SK-N-SH (cell line): ENCODE measurements at regions not wholly inside any gene's neighbourhood (a gene's known extent, or its start where the extent isn't known, plus 50 kb on each side); places are given as distances from the start of the nearest gene placed in this dataset.

ENCODE experiments used
- CTCF ChIA-PET: fragments of 300-600, 350-600 bp; formaldehyde crosslinking; extraction: SDS; loops from one replicate; lab custom pipeline; 2021; lab: Yijun Ruan, JAX
- POLR2A ChIA-PET: fragments of 350-600 bp; sonication (Branson Sonifier 250); formaldehyde crosslinking; extraction: SDS; loops from one replicate; lab custom pipeline; 2020; ENCODE audit warnings: antibody characterized with exemption, inconsistent platforms; lab: Yijun Ruan, JAX
- DNase-seq: peaks from one replicate; pipeline ENCODE4 v3.0.0; 2012
- H2AFZ ChIP-seq: fragments of 200-600 bp; sonication (generic); 2 replicates; pipeline ENCODE4 v1.8.1; 2016; ENCODE audit warnings: antibody characterized with exemption, mild to moderate bottlenecking, low read depth
- H3F3A ChIP-seq: fragments of 200-600 bp; sonication (generic); replicated peaks from 2 replicates; pipeline ENCODE3; 2016; ENCODE audit warnings: antibody characterized with exemption, mild to moderate bottlenecking; ENCODE audit not compliant: insufficient read depth
- H3K27ac ChIP-seq, 2 experiments: fragments of 200-500 bp in 1 of 2; fragments of 200-600 bp in 1 of 2; sonication (Bioruptor generic) in 1 of 2; sonication (generic), shearing (Covaris generic) in 1 of 2; 2 replicates each; pipeline versions ENCODE4 v1.5.1 to v1.6.1; 2014 to 2016; ENCODE audit warnings: low read depth in 2 of 2, inconsistent platforms in 1 of 2, low read length in 1 of 2, mild to moderate bottlenecking in 1 of 2, mixed read lengths in 1 of 2
- H3K27me3 ChIP-seq: fragments of 200-600 bp; sonication (generic), shearing (Covaris generic); 2 replicates; pipeline ENCODE4 v1.6.1; 2016; ENCODE audit warnings: mixed run types; ENCODE audit not compliant: insufficient read depth
- H3K36me3 ChIP-seq, 2 experiments: fragments of 200-500 bp in 1 of 2; fragments of 200-600 bp in 1 of 2; sonication (Bioruptor generic) in 1 of 2; sonication (generic) in 1 of 2; replicated peaks in 1 of 2; 2 replicates each; pipeline versions ENCODE3 to v1.5.1; 2014 to 2016; ENCODE audit warnings: low read length in 1 of 2, mild to moderate bottlenecking in 1 of 2; ENCODE audit not compliant: insufficient read depth in 2 of 2, control insufficient read depth in 1 of 2
- H3K4me1 ChIP-seq, 2 experiments: fragments of 200-500 bp in 1 of 2; fragments of 200-600 bp in 1 of 2; sonication (Bioruptor generic) in 1 of 2; sonication (generic), shearing (Covaris generic) in 1 of 2; 2 replicates each; pipeline versions ENCODE4 v1.5.1 to v1.6.1; 2014 to 2016; ENCODE audit warnings: low read depth in 1 of 2, low read length in 1 of 2, mixed run types in 1 of 2; ENCODE audit not compliant: insufficient read depth in 2 of 2, control insufficient read depth in 1 of 2
- H3K4me2 ChIP-seq: fragments of 200-600 bp; sonication (generic), shearing (Covaris generic); 2 replicates; pipeline ENCODE4 v1.6.1; 2017; ENCODE audit warnings: mixed run types
- H3K4me3 ChIP-seq, 2 experiments: fragments of 200-500 bp in 1 of 2; fragments of 200-600 bp in 1 of 2; sonication (Bioruptor generic) in 1 of 2; sonication (generic), shearing (Covaris generic) in 1 of 2; 2 replicates each; pipeline versions ENCODE4 v1.5.1 to v1.8.1; 2014 to 2016; ENCODE audit warnings: low read depth in 2 of 2, inconsistent platforms in 1 of 2, low read length in 1 of 2, mild to moderate bottlenecking in 1 of 2, mixed read lengths in 1 of 2, moderate library complexity in 1 of 2
- H3K79me2 ChIP-seq: fragments of 200-600 bp; sonication (generic); 2 replicates; pipeline ENCODE4 v1.8.1; 2017; ENCODE audit warnings: mild to moderate bottlenecking; ENCODE audit not compliant: insufficient read depth
- H3K9ac ChIP-seq: fragments of 200-600 bp; sonication (generic); 2 replicates; pipeline ENCODE4 v1.6.1; 2017; ENCODE audit warnings: mixed run types
- H3K9me2 ChIP-seq: fragments of 200-600 bp; sonication (generic); 2 replicates; pipeline ENCODE4 v1.6.1; 2017; ENCODE audit warnings: mixed run types
- H3K9me3 ChIP-seq: fragments of 200-600 bp; sonication (generic); 2 replicates; pipeline ENCODE4 v1.6.1; 2017; ENCODE audit warnings: mixed run types, mild to moderate bottlenecking, moderate library complexity
- H4K20me1 ChIP-seq: fragments of 200-600 bp; sonication (generic); 2 replicates; pipeline ENCODE4 v1.6.1; 2017; ENCODE audit warnings: mild to moderate bottlenecking, mixed run types; ENCODE audit not compliant: insufficient read depth
- FOXJ3 ChIP-seq: sonication (generic); formaldehyde crosslinking; IDR thresholded peaks from 2 replicates; pipeline ENCODE4 v1.5.1; 2020; ENCODE audit warnings: mild to moderate bottlenecking, missing genetic modification reagents
- GATA2 ChIP-seq: sonication (generic); formaldehyde crosslinking; IDR thresholded peaks from 2 replicates; pipeline ENCODE4 v1.5.0; 2020; ENCODE audit warnings: mild to moderate bottlenecking, missing genetic modification reagents
- JUND ChIP-seq: IDR thresholded peaks from 2 replicates; pipeline ENCODE4 v1.4.0; 2012
- MEF2A ChIP-seq: IDR thresholded peaks from 2 replicates; pipeline ENCODE4 v1.4.0; 2012; ENCODE audit warnings: low read depth, borderline replicate concordance
- MXI1 ChIP-seq: IDR thresholded peaks from 2 replicates; pipeline ENCODE4 v1.6.1; 2012; ENCODE audit warnings: mild to moderate bottlenecking, low read depth, low read length, improper control_type of control experiment
- NFIC ChIP-seq: IDR thresholded peaks from 2 replicates; pipeline ENCODE4 v1.4.0; 2012; ENCODE audit warnings: borderline replicate concordance
- NRF1 ChIP-seq: IDR thresholded peaks from 2 replicates; pipeline ENCODE4 v1.6.1; 2012; ENCODE audit warnings: low read depth, mild to moderate bottlenecking, low read length
- RAD21 ChIP-seq: IDR thresholded peaks from 2 replicates; pipeline ENCODE4 v1.6.1; 2012; ENCODE audit warnings: mild to moderate bottlenecking, low read length
- RCOR1 ChIP-seq: fragments of 150-350 bp; IDR thresholded peaks from 2 replicates; pipeline ENCODE4 v1.6.1; 2017; ENCODE audit warnings: antibody characterized with exemption, low read length
- REST ChIP-seq: IDR thresholded peaks from 2 replicates; pipeline ENCODE4 v1.6.1; 2012; ENCODE audit warnings: mild to moderate bottlenecking, low read depth, low read length, moderate library complexity
- RFX5 ChIP-seq: IDR thresholded peaks from 2 replicates; pipeline ENCODE4 v1.6.1; 2012; ENCODE audit warnings: mild to moderate bottlenecking, improper control_type of control experiment, low read length
- RXRA ChIP-seq: IDR thresholded peaks from 2 replicates; pipeline ENCODE4 v1.4.0; 2012; ENCODE audit warnings: low read depth, mild to moderate bottlenecking, borderline replicate concordance
- SMC3 ChIP-seq: IDR thresholded peaks from 2 replicates; pipeline ENCODE4 v1.6.1; 2012; ENCODE audit warnings: low read depth, low read length, improper control_type of control experiment
- TAF1 ChIP-seq: IDR thresholded peaks from 2 replicates; pipeline ENCODE4 v1.6.1; 2012; ENCODE audit warnings: low read depth, mild to moderate bottlenecking, low read length, moderate library complexity, borderline replicate concordance
- TCF12 ChIP-seq: IDR thresholded peaks from 2 replicates; pipeline ENCODE4 v1.4.0; 2012
- TEAD4 ChIP-seq: IDR thresholded peaks from 2 replicates; pipeline ENCODE4 v1.4.0; 2012; ENCODE audit warnings: mild to moderate bottlenecking, borderline replicate concordance; ENCODE audit not compliant: insufficient read depth
- USF1 ChIP-seq: IDR thresholded peaks from 2 replicates; pipeline ENCODE4 v1.4.0; 2012; ENCODE audit warnings: low read depth, borderline replicate concordance
- USF2 ChIP-seq: fragments of 150-350 bp; IDR thresholded peaks from 2 replicates; pipeline ENCODE4 v1.6.1; 2017; ENCODE audit warnings: antibody characterized with exemption, low read length, low read depth, borderline replicate concordance
- YY1 ChIP-seq: IDR thresholded peaks from 2 replicates; pipeline ENCODE4 v1.4.0; 2012; ENCODE audit warnings: low read depth, mild to moderate bottlenecking
- ZBTB33 ChIP-seq: IDR thresholded peaks from 2 replicates; pipeline ENCODE4 v1.4.0; 2012; ENCODE audit warnings: low read depth, borderline replicate concordance
- WGBS: methylation state at CpG from one replicate; pipeline ENCODE4 v1.1.6; 2017; ENCODE audit warnings: low lambda C conversion rate; 5-methylcytosine and 5-hydroxymethylcytosine counted together

GRCh38 chr14:26996246-26996645 is 398.4 kb upstream of the NOVA1 start:
- H3K27ac ChIP-seq, result no peak overlapping the region
- H3K9me2 ChIP-seq, result no peaks in the 10 kb centered on the region
- H3F3A ChIP-seq, result no peaks in the 10 kb centered on the region
- 38% methylated on average over 2 of the region's 2 CpGs for WGBS
- H3K9me3 ChIP-seq, result no peaks in the 10 kb centered on the region
- H3K4me1 ChIP-seq, result no peaks in the 10 kb centered on the region
- no peaks in the 10 kb centered on the region for H3K27me3 ChIP-seq
- H2AFZ ChIP-seq, result no peak overlapping the region
- ChIA-PET POLR2A (no interaction called here), CTCF (no interaction called here)
- no peaks in the 10 kb centered on the region for H4K20me1 ChIP-seq
- DNase-seq, result no peak
- H3K4me3 ChIP-seq, result no peak overlapping the region
- H3K9ac ChIP-seq, result no peak overlapping the region
- TF ChIP-seq USF2, result no peak
- no peaks in the 10 kb centered on the region for H3K36me3 ChIP-seq
- H3K4me2 ChIP-seq, result no peak overlapping the region
- H3K79me2 ChIP-seq, result no peaks in the 10 kb centered on the region

- Histone ChIP-seq H3K4me3 (no peak overlapping the region), H3K4me1 (peaks cover 0 to 3% of the 10 kb centered on the region in 2 experiments; a peak in 1 of 4 replicates), H3K9ac (no peak overlapping the region), H3K9me3 (no peaks in the 10 kb centered on the region), H3K79me2 (no peaks in the 10 kb centered on the region), H3K27me3 (no peaks in the 10 kb centered on the region), H3F3A (no peaks in the 10 kb centered on the region), H4K20me1 (no peaks in the 10 kb centered on the region), H3K36me3 (no peaks in the 10 kb centered on the region), H2AFZ (no peak overlapping the region), H3K27ac (no peak overlapping the region), H3K4me2 (no peak overlapping the region), H3K9me2 (no peaks in the 10 kb centered on the region)
- TF ChIP-seq MXI1, result no peak
- TF ChIP-seq MEF2A, result no peak
- TF ChIP-seq REST, result no peak
- no peak for TF ChIP-seq RFX5
- no peak for TF ChIP-seq GATA2 (CRISPR knock-in tag)
- no peak for TF ChIP-seq ZBTB33
- no peak for TF ChIP-seq TEAD4
- no peak for TF ChIP-seq JUND
- no peak for TF ChIP-seq TCF12
- TF ChIP-seq YY1, result no peak
- TF ChIP-seq SMC3, result no peak
- no peak for TF ChIP-seq NFIC
- no peak for TF ChIP-seq RCOR1
- TF ChIP-seq NRF1, result no peak
- TF ChIP-seq FOXJ3 (CRISPR knock-in tag), result no peak
- no peak for TF ChIP-seq USF1
- TF ChIP-seq USF2, result no peak
- TF ChIP-seq TAF1, result no peak
- TF ChIP-seq RAD21, result no peak
- TF ChIP-seq RXRA, result no peak
- WGBS, result 37% methylated on average over 2 of the region's 2 CpGs
- no peak for DNase-seq
- ChIA-PET POLR2A (no interaction called here), CTCF (no interaction called here)
Measured at GRCh38 chr14:27002179-27002578, 404.3 kb upstream of the NOVA1 start.
